ENCODE measurements at regions not wholly inside any gene's neighbourhood (a gene's known extent, or its start where the extent isn't known, plus 50 kb on each side); places are given as distances from the start of the nearest gene placed in this dataset.
A peak's percentile ranks its signal among the peaks of the same experiment; 100 is the strongest.

DNA sequence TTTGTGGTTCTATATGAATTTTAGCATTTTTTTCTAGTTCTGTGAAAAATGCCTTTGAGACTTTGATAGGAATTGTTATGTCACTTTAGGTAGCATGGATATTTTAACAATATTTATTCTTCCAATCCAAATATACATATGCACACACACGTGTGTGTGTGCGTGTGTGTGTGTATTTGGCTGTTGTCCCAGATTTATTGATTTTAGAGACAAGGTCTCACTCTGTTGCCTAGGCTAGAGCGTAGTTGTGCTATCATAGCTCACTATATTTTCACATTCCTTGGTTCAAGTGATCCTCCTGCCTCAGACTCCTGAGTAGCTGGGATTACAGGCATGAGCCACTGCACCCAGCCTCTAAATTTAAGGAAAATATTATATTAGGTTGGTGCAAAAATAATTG, 162.5 kb upstream of the TRIM24 start:
- no peaks in the 10 kb centered on the region for H3K27me3 ChIP-seq (ENCODE audit: control insufficient read depth, insufficient read depth, low read length)
- FAIRE-seq (no peak), DNase-seq (ENCODE audit: low read depth) (no peak)
- no peaks in the 10 kb centered on the region for H3K36me3 ChIP-seq (ENCODE audit: control insufficient read depth, insufficient read depth, low read length)
- H3K4me3 ChIP-seq (ENCODE audit: low read depth, low read length) = no peak overlapping the region
- TF ChIP-seq, protein P1, sequence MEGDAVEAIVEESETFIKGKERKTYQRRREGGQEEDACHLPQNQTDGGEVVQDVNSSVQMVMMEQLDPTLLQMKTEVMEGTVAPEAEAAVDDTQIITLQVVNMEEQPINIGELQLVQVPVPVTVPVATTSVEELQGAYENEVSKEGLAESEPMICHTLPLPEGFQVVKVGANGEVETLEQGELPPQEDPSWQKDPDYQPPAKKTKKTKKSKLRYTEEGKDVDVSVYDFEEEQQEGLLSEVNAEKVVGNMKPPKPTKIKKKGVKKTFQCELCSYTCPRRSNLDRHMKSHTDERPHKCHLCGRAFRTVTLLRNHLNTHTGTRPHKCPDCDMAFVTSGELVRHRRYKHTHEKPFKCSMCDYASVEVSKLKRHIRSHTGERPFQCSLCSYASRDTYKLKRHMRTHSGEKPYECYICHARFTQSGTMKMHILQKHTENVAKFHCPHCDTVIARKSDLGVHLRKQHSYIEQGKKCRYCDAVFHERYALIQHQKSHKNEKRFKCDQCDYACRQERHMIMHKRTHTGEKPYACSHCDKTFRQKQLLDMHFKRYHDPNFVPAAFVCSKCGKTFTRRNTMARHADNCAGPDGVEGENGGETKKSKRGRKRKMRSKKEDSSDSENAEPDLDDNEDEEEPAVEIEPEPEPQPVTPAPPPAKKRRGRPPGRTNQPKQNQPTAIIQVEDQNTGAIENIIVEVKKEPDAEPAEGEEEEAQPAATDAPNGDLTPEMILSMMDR (IDR thresholded peaks at IDR 0.05; ENCODE audit: insufficient read depth, low read length, severe bottlenecking) = no peak

DNA sequence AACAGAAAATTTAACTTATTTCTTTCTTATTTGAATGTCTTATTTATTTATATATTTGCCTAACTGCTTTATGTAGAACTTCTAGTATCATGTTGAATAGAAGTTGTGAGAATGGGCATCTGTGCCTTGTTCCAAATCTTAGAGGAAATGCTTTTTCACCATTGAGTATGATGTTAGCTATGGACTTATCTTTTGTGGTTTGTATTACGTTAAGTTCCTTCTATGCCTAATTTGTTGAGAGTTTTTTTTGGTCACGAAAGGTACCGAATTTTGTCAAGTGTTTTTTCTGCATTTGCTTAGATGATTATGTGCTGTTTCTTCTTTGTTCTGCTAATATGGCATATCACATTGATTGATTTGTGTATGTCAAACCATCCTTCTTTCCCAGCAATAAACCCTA, 161.0 kb upstream of the TRIM24 start:
- no peak overlapping the region for H3K4me3 ChIP-seq (ENCODE audit: low read depth, low read length)
- TF ChIP-seq, protein P1 (IDR thresholded peaks at IDR 0.05; ENCODE audit: insufficient read depth, low read length, severe bottlenecking) = no peak
- no peaks in the 10 kb centered on the region for H3K36me3 ChIP-seq (ENCODE audit: control insufficient read depth, insufficient read depth, low read length)
- no peaks in the 10 kb centered on the region for H3K27me3 ChIP-seq (ENCODE audit: control insufficient read depth, insufficient read depth, low read length)
- DNase-seq (ENCODE audit: low read depth) (no peak), FAIRE-seq (no peak)

DNA sequence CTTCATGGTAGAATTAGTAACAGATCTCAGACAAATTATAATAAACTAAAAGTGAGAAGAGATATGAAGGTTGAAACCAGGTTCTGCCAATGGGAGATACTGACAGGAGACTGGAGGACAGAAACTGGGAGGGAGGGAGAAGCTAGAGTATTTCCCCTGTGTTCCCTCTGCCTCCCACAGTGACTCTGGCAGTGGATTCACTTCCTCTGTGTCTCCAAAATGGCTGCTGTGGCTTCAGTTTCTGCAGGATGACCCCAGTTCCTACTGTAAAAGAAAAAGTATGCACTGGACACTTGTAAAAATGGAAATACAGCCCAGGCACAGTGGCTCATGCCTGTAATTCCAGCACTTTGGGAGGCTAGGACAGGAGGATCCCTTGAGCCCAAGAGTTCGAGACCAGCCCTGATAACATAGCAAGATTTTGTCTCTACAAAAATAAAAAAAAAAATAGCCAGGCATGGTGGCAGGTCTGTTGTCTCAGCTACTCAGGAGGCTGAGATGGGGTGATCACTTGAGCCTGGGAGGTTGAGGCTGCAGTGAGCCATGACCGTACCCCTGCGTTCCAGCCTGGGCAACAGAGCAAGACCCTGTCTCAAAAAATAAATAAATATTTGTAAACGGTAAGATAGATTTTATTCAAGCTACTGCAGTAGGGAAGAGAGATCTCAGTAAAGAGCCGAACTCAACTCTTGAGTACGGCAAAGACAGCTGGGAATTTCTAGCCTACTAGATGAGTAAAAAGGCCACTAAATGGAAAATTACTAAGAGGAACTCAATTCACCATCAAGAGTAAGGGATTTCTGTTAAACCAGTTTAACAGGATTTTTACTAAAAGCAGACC, 156.6 kb upstream of the TRIM24 start:
- Histone ChIP-seq H3K27me3 (ENCODE audit: control insufficient read depth, insufficient read depth, low read length) (no peaks in the 10 kb centered on the region), H3K4me3 (ENCODE audit: low read depth, low read length) (no peak overlapping the region), H3K36me3 (ENCODE audit: control insufficient read depth, insufficient read depth, low read length) (no peaks in the 10 kb centered on the region)
- TF ChIP-seq, protein P1 (IDR thresholded peaks at IDR 0.05; ENCODE audit: insufficient read depth, low read length, severe bottlenecking) = no peak
- DNase-seq (ENCODE audit: low read depth) (no peak), FAIRE-seq (no peak)

DNA sequence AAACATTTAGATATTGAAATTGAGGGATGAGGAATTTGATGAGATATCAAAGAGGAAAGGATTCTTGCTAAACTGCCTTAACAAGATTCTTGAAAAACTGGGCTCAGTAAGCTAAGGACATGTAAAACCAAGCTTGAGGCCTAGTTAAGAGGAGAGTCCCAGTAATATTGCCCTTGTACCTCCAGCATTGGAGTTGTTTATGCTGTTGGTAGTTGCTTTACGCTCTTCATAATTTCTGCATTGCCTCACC, 156.1 kb upstream of the TRIM24 start:
- DNase-seq (ENCODE audit: low read depth) (peak; percentile 25), FAIRE-seq (no peak)
- Histone ChIP-seq H3K4me3 (ENCODE audit: low read depth, low read length) (no peak overlapping the region), H3K27me3 (ENCODE audit: control insufficient read depth, insufficient read depth, low read length) (no peaks in the 10 kb centered on the region), H3K36me3 (ENCODE audit: control insufficient read depth, insufficient read depth, low read length) (no peaks in the 10 kb centered on the region)
- TF ChIP-seq, protein P1 (IDR thresholded peaks at IDR 0.05; ENCODE audit: insufficient read depth, low read length, severe bottlenecking) = no peak

DNA sequence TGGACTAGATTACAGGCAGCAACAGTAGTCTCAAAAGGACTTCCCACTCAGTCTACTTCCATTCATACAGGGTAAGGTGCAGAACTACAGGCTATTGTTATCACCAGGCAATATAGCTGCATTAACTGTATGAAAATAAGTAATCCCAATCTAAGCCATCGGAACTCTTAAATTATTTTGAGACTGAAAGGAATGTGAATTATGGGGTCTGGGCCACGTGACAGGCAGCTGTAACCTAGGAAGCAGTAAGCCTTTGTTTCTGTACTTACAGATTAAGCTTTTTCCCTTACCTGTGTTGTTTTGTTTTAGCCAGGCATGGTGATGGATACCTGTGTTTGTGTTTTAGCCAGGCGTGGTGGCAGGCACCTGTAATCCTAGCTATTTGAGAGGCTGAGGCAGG, 152.4 kb upstream of the TRIM24 start:
- H3K4me3 ChIP-seq (ENCODE audit: low read depth, low read length) = no peak overlapping the region
- DNase-seq (ENCODE audit: low read depth) (no peak), FAIRE-seq (no peak)
- H3K27me3 ChIP-seq (ENCODE audit: control insufficient read depth, insufficient read depth, low read length) = no peaks in the 10 kb centered on the region
- TF ChIP-seq, protein P1 (IDR thresholded peaks at IDR 0.05; ENCODE audit: insufficient read depth, low read length, severe bottlenecking) = no peak
- H3K36me3 ChIP-seq (ENCODE audit: control insufficient read depth, insufficient read depth, low read length) = no peaks in the 10 kb centered on the region

DNA sequence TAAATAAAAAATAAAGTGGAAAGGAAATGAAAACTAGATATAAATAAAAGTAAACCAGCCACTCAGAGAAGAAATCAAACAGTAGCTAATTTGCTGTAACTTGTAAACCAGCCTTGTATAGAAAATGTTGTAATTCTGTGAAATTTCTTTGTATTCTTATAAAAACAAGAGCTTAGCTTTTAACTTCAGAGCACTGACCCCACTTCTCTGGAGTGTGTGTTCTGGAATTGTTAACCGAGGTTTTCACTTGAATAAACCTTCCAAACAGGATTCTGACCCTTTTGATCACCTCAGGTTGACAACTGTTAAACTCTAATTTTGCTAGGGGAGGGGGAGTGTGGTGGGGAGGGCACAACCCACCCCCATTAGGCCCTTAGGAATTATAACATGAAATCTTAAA, 151.9 kb upstream of the TRIM24 start:
- DNase-seq (ENCODE audit: low read depth) (no peak), FAIRE-seq (no peak)
- no peaks in the 10 kb centered on the region for H3K36me3 ChIP-seq (ENCODE audit: control insufficient read depth, insufficient read depth, low read length)
- TF ChIP-seq, protein P1 (IDR thresholded peaks at IDR 0.05; ENCODE audit: insufficient read depth, low read length, severe bottlenecking) = no peak
- H3K4me3 ChIP-seq (ENCODE audit: low read depth, low read length) = no peak overlapping the region
- H3K27me3 ChIP-seq (ENCODE audit: control insufficient read depth, insufficient read depth, low read length) = no peaks in the 10 kb centered on the region
